Mesenchymal stem cell (in vitro differentiated cells and primary cell): ENCODE measurements at regions not wholly inside any gene's neighbourhood (a gene's known extent, or its start where the extent isn't known, plus 50 kb on each side); places are given as distances from the start of the nearest gene placed in this dataset.

Experiments used
- DNase-seq: peaks from one replicate; pipeline ENCODE4 v3.0.0-alpha.2; 2013
- H2AFZ ChIP-seq: one replicate; pipeline ENCODE4 v1.6.1; 2013; ENCODE audit warnings: low read depth, mild to moderate bottlenecking, control low read depth, inconsistent platforms, low read length, moderate library complexity
- H2AK5ac ChIP-seq: 2 replicates; pipeline ENCODE4 v1.6.1; 2013; ENCODE audit warnings: low read length, moderate library complexity, mild to moderate bottlenecking, inconsistent platforms; ENCODE audit not compliant: severe bottlenecking
- H2BK120ac ChIP-seq: one replicate; pipeline ENCODE4 v1.6.1; 2013; ENCODE audit warnings: low read depth, mild to moderate bottlenecking, inconsistent platforms, low read length, moderate library complexity
- H2BK12ac ChIP-seq, 2 experiments: one replicate each; pipeline ENCODE4 v1.6.1; 2013; ENCODE audit warnings: inconsistent platforms in 2 of 2, low read length in 2 of 2, mild to moderate bottlenecking in 2 of 2, moderate library complexity in 2 of 2, control low read depth in 1 of 2
- H2BK15ac ChIP-seq: one replicate; pipeline ENCODE4 v1.6.1; 2013; ENCODE audit warnings: mild to moderate bottlenecking, low read depth, inconsistent platforms; ENCODE audit not compliant: poor library complexity, severe bottlenecking
- H2BK5ac ChIP-seq: 2 replicates; pipeline ENCODE4 v1.6.1; 2013; ENCODE audit warnings: low read depth, mild to moderate bottlenecking, low read length, control low read depth, inconsistent platforms; ENCODE audit not compliant: poor library complexity, severe bottlenecking
- H3K14ac ChIP-seq, 2 experiments: one replicate each; pipeline ENCODE4 v1.6.1; 2013; ENCODE audit warnings: inconsistent platforms in 2 of 2, low read length in 2 of 2, control low read depth in 1 of 2, mild to moderate bottlenecking in 1 of 2, moderate library complexity in 1 of 2
- H3K18ac ChIP-seq, 2 experiments: one replicate each; pipeline ENCODE4 v1.6.1; 2013; ENCODE audit warnings: inconsistent platforms in 2 of 2, low read length in 2 of 2, control low read depth in 1 of 2, low read depth in 1 of 2, mild to moderate bottlenecking in 1 of 2
- H3K23ac ChIP-seq, 2 experiments: one replicate each; pipeline ENCODE4 v1.6.1; 2013; ENCODE audit warnings: inconsistent platforms in 2 of 2, low read length in 2 of 2, mild to moderate bottlenecking in 2 of 2, moderate library complexity in 2 of 2, control low read depth in 1 of 2
- H3K27ac ChIP-seq: 2 replicates; pipeline ENCODE4 v1.5.1; 2013; ENCODE audit warnings: mild to moderate bottlenecking, moderate library complexity, low read length, control low read depth, inconsistent platforms; ENCODE audit not compliant: poor library complexity, severe bottlenecking
- H3K27me3 ChIP-seq, 2 experiments: 2 replicates each; pipeline versions ENCODE4 v1.6.1 to v1.7.0; 2013; ENCODE audit warnings: low read length in 2 of 2, mild to moderate bottlenecking in 2 of 2, moderate library complexity in 2 of 2, control low read depth in 1 of 2, inconsistent platforms in 1 of 2; ENCODE audit not compliant: control insufficient read depth in 1 of 2, insufficient read depth in 1 of 2
- H3K36me3 ChIP-seq, 2 experiments: 2 replicates each; pipeline versions ENCODE4 v1.6.1 to v1.7.0; 2013; ENCODE audit warnings: low read length in 2 of 2, control low read depth in 1 of 2, inconsistent platforms in 1 of 2, low read depth in 1 of 2, mild to moderate bottlenecking in 1 of 2; ENCODE audit not compliant: insufficient read depth in 2 of 2, control insufficient read depth in 1 of 2
- H3K4ac ChIP-seq, 2 experiments: one replicate each; pipeline ENCODE4 v1.6.1; 2013; ENCODE audit warnings: inconsistent platforms in 2 of 2, low read length in 2 of 2, mild to moderate bottlenecking in 2 of 2, moderate library complexity in 2 of 2, control low read depth in 1 of 2, low read depth in 1 of 2
- H3K4me1 ChIP-seq: 2 replicates; pipeline ENCODE4 v1.6.1; 2013; ENCODE audit warnings: low read depth, low read length, control low read depth; ENCODE audit not compliant: control insufficient read depth, insufficient read depth
- H3K4me2 ChIP-seq: 2 replicates; pipeline ENCODE4 v1.6.1; 2013; ENCODE audit warnings: low read length, mild to moderate bottlenecking, inconsistent platforms; ENCODE audit not compliant: poor library complexity, severe bottlenecking
- H3K4me3 ChIP-seq, 2 experiments: 2 replicates each; pipeline versions ENCODE4 v1.5.1 to v1.7.0; 2013; ENCODE audit warnings: low read length in 2 of 2, mild to moderate bottlenecking in 2 of 2, control low read depth in 1 of 2, low read depth in 1 of 2; ENCODE audit not compliant: insufficient read depth in 1 of 2
- H3K79me1 ChIP-seq: replicated peaks from 2 replicates; pipeline ENCODE4 v1.6.1; 2013; ENCODE audit warnings: mild to moderate bottlenecking, control low read depth, low read length, inconsistent platforms; ENCODE audit not compliant: poor library complexity, severe bottlenecking
- H3K9ac ChIP-seq: 2 replicates; pipeline ENCODE4 v1.7.0; 2013; ENCODE audit warnings: mild to moderate bottlenecking, low read length, moderate library complexity
- H3K9me3 ChIP-seq: 2 replicates; pipeline ENCODE4 v1.7.0; 2013; ENCODE audit warnings: mild to moderate bottlenecking, low read length; ENCODE audit not compliant: control insufficient read depth
- H4K8ac ChIP-seq: one replicate; pipeline ENCODE4 v1.6.1; 2013; ENCODE audit warnings: inconsistent platforms, mild to moderate bottlenecking, low read length, moderate library complexity
- H4K91ac ChIP-seq: one replicate; pipeline ENCODE4 v1.6.1; 2013; ENCODE audit warnings: mild to moderate bottlenecking, low read length, inconsistent platforms
- WGBS: methylation state at CpG from one replicate; pipeline ENCODE4 v1.1.7; 2013; ENCODE audit warnings: mixed read lengths; 5-methylcytosine and 5-hydroxymethylcytosine counted together

DNA sequence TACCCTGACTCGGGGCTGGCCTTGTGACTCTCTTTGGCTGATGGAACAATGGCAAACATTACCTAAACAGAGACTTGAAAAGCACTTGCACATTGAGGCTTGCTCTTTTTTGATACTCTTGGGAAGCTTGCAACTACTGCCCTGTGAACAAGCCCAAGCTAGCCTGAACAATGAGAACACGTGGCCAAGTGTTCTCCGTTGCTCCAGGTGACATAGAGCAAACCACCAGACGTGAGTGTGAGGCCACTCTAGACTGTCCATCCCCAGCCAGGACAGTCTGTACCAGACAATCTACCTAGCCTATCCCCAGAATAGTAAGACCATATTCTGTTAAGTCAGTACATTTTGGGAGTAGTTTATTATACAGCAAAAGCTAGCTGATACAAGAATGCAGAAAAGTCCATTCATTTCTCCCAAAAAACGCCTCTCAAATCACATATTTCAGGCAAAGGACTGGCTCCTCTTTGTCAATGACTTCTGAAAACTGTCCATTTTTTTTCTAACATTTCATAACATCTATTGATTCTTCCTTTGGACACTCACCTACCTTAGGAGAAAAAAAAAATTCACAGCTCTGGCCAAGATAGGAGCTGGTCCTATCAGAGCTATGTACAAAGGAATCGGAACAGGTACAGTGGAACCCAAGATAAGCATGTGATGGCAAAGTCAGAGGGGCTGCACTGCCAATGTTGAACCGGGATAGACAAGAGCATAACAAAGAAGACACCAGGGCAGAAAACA lies 142.1 kb upstream of the PKDCC start:
- Histone ChIP-seq H2BK12ac (peak overlapping the region in 1 of 2 experiments; percentile 94), H3K27ac (no peak overlapping the region), H2BK15ac (no peak overlapping the region), H2BK5ac (no peak overlapping the region), H3K9me3 (no peaks in the 10 kb centered on the region), H3K18ac (peak overlapping the region in 1 of 2 experiments; percentile 40), H2BK120ac (no peak overlapping the region), H4K91ac (no peak overlapping the region), H2AFZ (no peak overlapping the region), H3K4me2 (no peak overlapping the region), H3K27me3 (no peaks in the 10 kb centered on the region), H3K36me3 (no peaks in the 10 kb centered on the region), H3K23ac (no peak overlapping the region), H3K14ac (no peak overlapping the region), H3K4ac (no peak overlapping the region), H2AK5ac (peak overlapping the region; percentile 63), H3K9ac (no peak overlapping the region), H3K4me1 (peaks cover 24% of the 10 kb centered on the region), H4K8ac (no peak overlapping the region), H3K4me3 (no peak overlapping the region), H3K79me1 (no peaks in the 10 kb centered on the region)
- DNase-seq, result no peak
- WGBS, result 78% methylated on average over 6 of the region's 7 CpGs

DNA sequence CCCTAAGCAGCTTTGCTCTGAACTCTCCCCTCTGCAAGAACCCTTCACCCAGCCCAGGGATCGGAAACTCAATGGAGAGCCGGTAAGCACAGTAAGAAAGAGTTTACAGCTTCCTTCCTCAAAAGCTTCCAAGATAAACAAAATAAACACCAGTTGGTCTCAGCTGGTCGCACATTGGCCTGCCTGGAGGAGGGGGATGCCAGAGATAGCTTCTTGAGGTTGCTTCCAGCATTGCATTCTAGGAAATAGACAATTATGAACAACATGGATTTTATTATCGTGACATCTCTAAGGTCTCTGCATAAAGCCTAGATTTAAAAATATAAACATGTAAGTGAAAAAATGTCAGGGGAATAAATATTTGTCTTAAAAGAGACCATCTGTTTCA lies 141.5 kb upstream of the PKDCC start:
- peak; percentile 75 for DNase-seq
- no peak overlapping the region for H3K14ac ChIP-seq
- no peak overlapping the region for H2AK5ac ChIP-seq
- H3K27me3 ChIP-seq, result no peaks in the 10 kb centered on the region
- no peak overlapping the region for H2AFZ ChIP-seq
- H2BK12ac ChIP-seq, result no peak overlapping the region
- H3K9ac ChIP-seq, result no peak overlapping the region
- no peak overlapping the region for H3K27ac ChIP-seq
- no peak overlapping the region for H3K23ac ChIP-seq
- no peak overlapping the region for H3K4ac ChIP-seq
- H4K8ac ChIP-seq, result no peak overlapping the region
- H3K18ac ChIP-seq, result no peak overlapping the region
- H3K4me1 ChIP-seq, result peaks cover 24% of the 10 kb centered on the region
- no peaks in the 10 kb centered on the region for H3K79me1 ChIP-seq
- no peak overlapping the region for H2BK5ac ChIP-seq
- no peak overlapping the region for H2BK15ac ChIP-seq
- WGBS, result 6% methylated on average over 3 of the region's 4 CpGs
- H3K4me2 ChIP-seq, result no peak overlapping the region
- H4K91ac ChIP-seq, result no peak overlapping the region
- H2BK120ac ChIP-seq, result no peak overlapping the region
- no peaks in the 10 kb centered on the region for H3K36me3 ChIP-seq
- no peaks in the 10 kb centered on the region for H3K9me3 ChIP-seq
- H3K4me3 ChIP-seq, result no peak overlapping the region

DNA sequence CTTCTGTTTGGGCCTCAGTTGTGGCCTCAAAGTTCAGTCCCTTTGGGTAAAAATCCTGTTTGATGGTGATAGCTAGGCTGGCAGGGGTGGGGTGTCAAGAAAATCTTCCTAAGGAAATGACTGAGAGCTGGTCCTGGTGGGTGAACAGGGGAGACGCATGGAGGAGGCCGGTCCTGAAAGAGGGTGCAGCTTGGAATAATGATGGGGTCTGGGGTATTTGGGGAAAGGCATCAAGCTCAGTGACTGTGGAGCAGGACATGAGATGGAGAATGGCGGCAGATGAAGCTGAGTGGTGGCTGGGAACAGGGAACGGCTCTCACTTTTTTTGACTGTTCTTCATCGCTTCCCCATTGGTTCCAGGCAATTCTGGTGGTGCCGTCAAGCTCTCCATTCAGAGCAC lies 140.7 kb upstream of the PKDCC start:
- H2BK120ac ChIP-seq, result no peak overlapping the region
- H2BK15ac ChIP-seq, result no peak overlapping the region
- H3K4me3 ChIP-seq, result no peak overlapping the region
- H3K36me3 ChIP-seq, result no peaks in the 10 kb centered on the region
- 97% methylated on average over 6 of the region's 6 CpGs for WGBS
- H3K4ac ChIP-seq, result no peak overlapping the region
- no peak overlapping the region for H2AFZ ChIP-seq
- H2BK12ac ChIP-seq, result peak overlapping the region in 1 of 2 experiments; percentile 73
- H3K9me3 ChIP-seq, result no peaks in the 10 kb centered on the region
- H4K8ac ChIP-seq, result no peak overlapping the region
- peaks cover 24% of the 10 kb centered on the region for H3K4me1 ChIP-seq
- H3K4me2 ChIP-seq, result no peak overlapping the region
- no peak overlapping the region for H3K14ac ChIP-seq
- no peak overlapping the region for H3K9ac ChIP-seq
- H2BK5ac ChIP-seq, result no peak overlapping the region
- H3K27me3 ChIP-seq, result no peaks in the 10 kb centered on the region
- H3K79me1 ChIP-seq, result no peaks in the 10 kb centered on the region
- peak overlapping the region; percentile 78 for H3K27ac ChIP-seq
- peak overlapping the region in 1 of 2 experiments; percentile 44 for H3K18ac ChIP-seq
- DNase-seq, result no peak
- peak overlapping the region; percentile 28 for H2AK5ac ChIP-seq
- H3K23ac ChIP-seq, result no peak overlapping the region
- H4K91ac ChIP-seq, result peak overlapping the region; percentile 9

DNA sequence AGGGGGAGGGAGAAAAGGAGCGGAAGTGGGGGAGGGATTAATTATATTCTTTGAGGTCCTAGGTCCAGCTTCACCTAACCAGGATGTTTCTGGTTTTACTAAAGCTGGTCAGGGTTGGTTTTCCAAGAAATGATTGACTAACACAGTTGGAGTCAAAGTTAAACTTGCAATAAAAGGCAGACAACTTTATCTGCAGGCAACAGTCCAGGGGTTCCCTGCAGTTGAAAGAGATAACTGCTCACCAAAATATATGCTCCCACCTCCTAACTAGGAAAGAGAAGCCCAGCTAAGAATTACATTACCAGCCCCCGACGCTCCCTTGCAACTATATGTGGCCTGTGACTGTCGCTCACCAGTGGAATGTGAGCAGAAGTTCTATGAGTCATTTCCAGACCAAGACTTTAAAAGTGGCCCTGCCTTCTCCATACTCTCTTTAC lies 140.0 kb upstream of the PKDCC start:
- Histone ChIP-seq H2BK12ac (no peak overlapping the region), H2BK15ac (no peak overlapping the region), H2AFZ (no peak overlapping the region), H3K4me2 (no peak overlapping the region), H3K27ac (peak overlapping the region; percentile 78), H2BK5ac (no peak overlapping the region), H3K4ac (peak overlapping the region in 1 of 2 experiments; percentile 10), H2BK120ac (no peak overlapping the region), H3K36me3 (no peaks in the 10 kb centered on the region), H3K18ac (peak overlapping the region in 1 of 2 experiments; percentile 44), H3K27me3 (no peaks in the 10 kb centered on the region), H2AK5ac (no peak overlapping the region), H3K4me3 (no peak overlapping the region), H3K23ac (no peak overlapping the region), H4K91ac (no peak overlapping the region), H3K9ac (no peak overlapping the region), H3K79me1 (no peaks in the 10 kb centered on the region), H4K8ac (no peak overlapping the region), H3K14ac (no peak overlapping the region), H3K9me3 (no peaks in the 10 kb centered on the region), H3K4me1 (peaks cover 24% of the 10 kb centered on the region)
- DNase-seq, result peak; percentile 61
- 32% methylated on average over 4 of the region's 4 CpGs for WGBS
